ENCODE measurements at regions not wholly inside any gene's neighbourhood (a gene's known extent, or its start where the extent isn't known, plus 50 kb on each side); places are given as distances from the start of the nearest gene placed in this dataset.

DNA sequence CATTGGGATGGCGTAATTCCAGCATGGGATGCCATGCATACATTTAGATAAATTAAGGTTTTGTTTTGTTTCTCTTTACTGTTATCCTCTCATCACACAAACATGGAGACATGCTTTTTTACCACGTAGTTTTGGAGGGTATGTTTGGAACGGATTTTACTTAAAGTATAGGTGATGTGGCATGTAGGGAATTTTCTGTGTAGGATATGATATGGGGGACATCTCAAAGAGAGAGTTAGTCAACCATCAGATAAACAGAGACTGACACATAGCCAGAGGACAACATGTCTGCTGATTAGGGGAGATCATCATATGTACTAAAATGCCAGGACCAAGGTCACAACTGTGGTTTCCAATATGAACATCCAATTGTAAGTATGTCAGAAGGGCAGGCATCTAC lies 503.9 kb downstream of the HAPSTR1 start:
- CTCF ChIA-PET, result no interaction called here
- DNase-seq (ENCODE audit: low spot score), result no peak
- H3K27ac ChIP-seq, result no peak overlapping the region
- TF ChIP-seq, protein P1, sequence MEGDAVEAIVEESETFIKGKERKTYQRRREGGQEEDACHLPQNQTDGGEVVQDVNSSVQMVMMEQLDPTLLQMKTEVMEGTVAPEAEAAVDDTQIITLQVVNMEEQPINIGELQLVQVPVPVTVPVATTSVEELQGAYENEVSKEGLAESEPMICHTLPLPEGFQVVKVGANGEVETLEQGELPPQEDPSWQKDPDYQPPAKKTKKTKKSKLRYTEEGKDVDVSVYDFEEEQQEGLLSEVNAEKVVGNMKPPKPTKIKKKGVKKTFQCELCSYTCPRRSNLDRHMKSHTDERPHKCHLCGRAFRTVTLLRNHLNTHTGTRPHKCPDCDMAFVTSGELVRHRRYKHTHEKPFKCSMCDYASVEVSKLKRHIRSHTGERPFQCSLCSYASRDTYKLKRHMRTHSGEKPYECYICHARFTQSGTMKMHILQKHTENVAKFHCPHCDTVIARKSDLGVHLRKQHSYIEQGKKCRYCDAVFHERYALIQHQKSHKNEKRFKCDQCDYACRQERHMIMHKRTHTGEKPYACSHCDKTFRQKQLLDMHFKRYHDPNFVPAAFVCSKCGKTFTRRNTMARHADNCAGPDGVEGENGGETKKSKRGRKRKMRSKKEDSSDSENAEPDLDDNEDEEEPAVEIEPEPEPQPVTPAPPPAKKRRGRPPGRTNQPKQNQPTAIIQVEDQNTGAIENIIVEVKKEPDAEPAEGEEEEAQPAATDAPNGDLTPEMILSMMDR (conservative IDR thresholded peaks at IDR 0.05; ENCODE audit: low read depth), result no peak
- POLR2A ChIA-PET (ENCODE audit: low non-redundant PET), result no interaction called here

DNA sequence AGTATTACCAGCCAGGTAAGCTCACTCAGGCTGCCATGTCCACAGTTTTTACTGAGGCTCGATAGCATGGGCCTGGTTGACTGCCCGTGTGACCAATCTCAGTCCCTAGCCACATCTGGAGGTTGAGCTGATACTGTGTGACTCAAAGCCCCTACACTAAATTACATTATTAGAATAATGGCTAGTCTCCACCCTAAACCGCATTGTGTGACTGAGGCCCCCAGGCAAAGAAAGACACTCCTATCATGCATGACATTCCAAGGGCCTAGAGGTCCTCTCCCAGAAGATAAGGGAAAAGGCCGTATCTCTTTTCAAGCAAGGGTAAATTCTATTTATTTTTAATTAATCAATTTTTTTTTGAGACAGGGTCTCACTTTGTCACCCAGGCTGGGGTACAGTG lies 505.3 kb downstream of the HAPSTR1 start:
- ChIA-PET POLR2A (ENCODE audit: low non-redundant PET) (no interaction called here), CTCF (no interaction called here)
- no peak for DNase-seq (ENCODE audit: low spot score)
- TF ChIP-seq, protein P1 (conservative IDR thresholded peaks at IDR 0.05; ENCODE audit: low read depth), result no peak
- H3K27ac ChIP-seq, result no peak overlapping the region

DNA sequence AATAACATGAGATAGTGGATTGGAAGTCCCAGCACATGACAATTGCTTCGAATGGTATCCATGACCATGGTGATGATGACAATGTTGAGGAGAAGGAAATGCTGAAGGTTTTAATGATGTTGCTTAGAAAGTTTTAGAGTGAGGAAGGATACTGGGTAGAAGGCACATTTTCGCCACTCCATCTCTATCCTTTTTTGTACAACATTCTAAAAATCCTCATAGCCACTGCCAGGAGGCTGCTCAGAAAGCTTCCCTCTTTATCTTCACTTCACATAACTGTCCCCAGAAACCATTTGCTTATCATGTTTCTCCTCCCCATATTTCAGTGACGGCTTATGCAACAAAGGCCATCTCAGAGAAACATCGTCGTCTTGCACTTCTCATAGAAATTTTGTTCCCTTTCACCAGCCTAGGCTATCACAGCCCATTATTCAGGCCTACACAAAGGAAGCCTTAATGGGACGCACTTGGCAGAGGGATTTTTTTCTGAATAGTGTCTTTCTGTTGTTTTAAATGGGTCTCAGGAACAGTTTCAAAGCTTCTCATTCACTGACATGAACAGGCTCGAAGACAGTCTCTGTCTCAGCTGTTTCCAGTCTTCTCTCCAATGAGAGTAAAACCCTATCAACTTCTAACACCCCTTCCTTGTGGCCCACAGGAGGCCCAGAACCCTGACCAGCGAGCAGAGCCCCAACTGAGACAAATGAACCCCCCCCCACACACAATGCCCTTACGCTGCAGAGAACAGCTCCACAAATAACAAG lies 506.7 kb downstream of the HAPSTR1 start:
- TF ChIP-seq, protein P1 (conservative IDR thresholded peaks at IDR 0.05; ENCODE audit: low read depth), result no peak
- ChIA-PET CTCF (no interaction called here), POLR2A (ENCODE audit: low non-redundant PET) (no interaction called here)
- no peak for DNase-seq (ENCODE audit: low spot score)
- H3K27ac ChIP-seq, result no peak overlapping the region

DNA sequence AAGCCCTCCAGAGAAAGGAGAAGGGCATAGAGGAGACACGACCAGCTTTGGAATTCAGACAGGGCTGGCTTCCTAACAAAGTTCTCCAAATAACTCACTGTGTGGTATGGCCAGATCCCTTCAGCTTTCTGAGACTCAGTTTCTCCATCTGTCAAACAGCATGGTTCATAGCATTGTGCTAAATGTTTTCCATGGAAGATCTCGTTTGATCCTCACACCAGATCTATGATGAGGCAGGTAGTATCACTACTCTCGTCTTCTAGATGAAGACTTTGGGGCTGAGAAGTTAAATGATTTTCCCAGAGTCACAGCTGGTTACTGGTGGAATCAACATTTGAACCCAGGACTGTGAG lies 507.3 kb downstream of the HAPSTR1 start:
- DNase-seq (ENCODE audit: low spot score), result no peak
- ChIA-PET POLR2A (ENCODE audit: low non-redundant PET) (no interaction called here), CTCF (no interaction called here)
- H3K27ac ChIP-seq, result no peak overlapping the region
- TF ChIP-seq, protein P1 (conservative IDR thresholded peaks at IDR 0.05; ENCODE audit: low read depth), result no peak

DNA sequence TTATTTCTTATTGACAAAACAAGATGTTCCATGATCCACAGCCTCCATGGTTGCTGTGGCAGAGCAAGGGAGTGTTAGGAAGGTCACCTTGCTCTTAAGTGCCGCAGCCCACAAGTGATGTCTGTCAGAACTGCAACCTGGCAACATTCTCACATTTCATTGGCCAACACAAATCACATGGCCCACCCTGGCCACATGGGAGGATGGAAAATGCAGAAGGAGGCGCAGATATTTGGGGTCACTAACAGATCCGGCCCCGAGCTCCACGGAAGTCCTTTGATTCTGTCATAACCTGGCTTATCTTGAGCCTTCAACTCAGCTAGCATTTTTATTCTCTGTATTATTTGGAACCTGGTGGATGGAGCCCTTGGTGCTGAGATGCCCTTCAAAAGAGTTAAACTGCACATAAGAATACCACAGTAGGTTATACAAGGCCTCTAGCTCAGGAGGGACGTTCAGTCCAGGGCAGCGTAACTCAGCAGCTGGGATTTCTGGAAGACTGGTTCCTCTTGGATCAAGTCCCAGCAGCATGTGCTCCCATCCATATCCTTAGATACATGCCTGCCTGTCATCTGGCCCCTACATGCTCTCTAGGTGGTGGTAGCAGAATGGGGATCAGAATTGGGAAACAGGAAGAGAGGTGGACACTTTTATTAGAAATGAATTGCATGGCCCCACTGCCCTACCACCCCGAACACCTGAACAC lies 508.1 kb downstream of the HAPSTR1 start:
- ChIA-PET POLR2A (ENCODE audit: low non-redundant PET) (no interaction called here), CTCF (interaction anchor here (0.6 kb wide), 1 partner anchor 255 kb away, joined by 4 read pairs; no protein-coding TSS in a partner anchor)
- TF ChIP-seq, protein P1 (conservative IDR thresholded peaks at IDR 0.05; ENCODE audit: low read depth), result no peak
- H3K27ac ChIP-seq, result no peak overlapping the region
- DNase-seq (ENCODE audit: low spot score), result no peak

DNA sequence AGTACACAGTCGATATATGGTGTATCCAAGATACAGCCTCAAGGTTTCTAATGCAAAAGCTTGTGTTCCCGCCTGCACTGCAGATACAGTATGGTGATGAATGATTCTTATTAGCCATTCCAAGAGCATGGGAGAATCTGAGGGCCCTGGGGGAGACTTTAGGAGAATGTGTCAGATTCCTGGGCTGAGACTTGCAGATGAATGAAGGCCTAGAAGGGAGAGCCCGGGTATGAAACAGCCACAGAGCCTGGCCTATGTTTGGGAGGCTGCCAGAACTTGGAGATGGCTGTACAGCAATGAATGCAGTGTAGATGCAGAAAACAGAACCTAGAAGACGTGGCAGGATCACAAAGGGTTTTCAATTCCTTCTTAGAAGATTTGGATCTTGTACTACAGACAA lies 510.7 kb downstream of the HAPSTR1 start:
- no peak overlapping the region for H3K27ac ChIP-seq
- DNase-seq (ENCODE audit: low spot score), result no peak
- POLR2A ChIA-PET (ENCODE audit: low non-redundant PET), result no interaction called here
- CTCF ChIA-PET, result interaction anchor here (0.5 kb wide), 1 partner anchor 202 kb away, joined by 4 read pairs; no protein-coding TSS in a partner anchor
- TF ChIP-seq, protein P1 (conservative IDR thresholded peaks at IDR 0.05; ENCODE audit: low read depth), result no peak
